ENCODE measurements at regions not wholly inside any gene's neighbourhood (a gene's known extent, or its start where the extent isn't known, plus 50 kb on each side); places are given as distances from the start of the nearest gene placed in this dataset.

DNA sequence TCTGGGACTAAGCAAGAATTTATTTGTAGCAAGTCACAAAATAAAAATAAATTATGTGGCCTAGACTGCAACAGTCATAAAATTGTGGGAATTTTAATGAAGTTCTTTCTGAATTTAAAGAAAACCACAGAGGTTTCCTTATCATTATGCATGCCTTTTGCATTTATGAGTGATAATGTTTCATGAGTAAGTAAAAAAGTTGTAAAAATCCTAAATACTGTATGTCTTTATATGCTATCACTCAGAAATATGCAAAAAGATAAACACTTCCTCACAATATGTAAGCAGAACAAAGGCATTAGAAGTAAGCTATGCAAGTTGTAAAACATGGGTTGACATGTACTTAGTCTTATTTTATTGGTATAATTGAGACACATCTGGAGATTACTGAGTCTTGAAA, 239.4 kb upstream of the PDE3A start:
- TF ChIP-seq, protein P1, sequence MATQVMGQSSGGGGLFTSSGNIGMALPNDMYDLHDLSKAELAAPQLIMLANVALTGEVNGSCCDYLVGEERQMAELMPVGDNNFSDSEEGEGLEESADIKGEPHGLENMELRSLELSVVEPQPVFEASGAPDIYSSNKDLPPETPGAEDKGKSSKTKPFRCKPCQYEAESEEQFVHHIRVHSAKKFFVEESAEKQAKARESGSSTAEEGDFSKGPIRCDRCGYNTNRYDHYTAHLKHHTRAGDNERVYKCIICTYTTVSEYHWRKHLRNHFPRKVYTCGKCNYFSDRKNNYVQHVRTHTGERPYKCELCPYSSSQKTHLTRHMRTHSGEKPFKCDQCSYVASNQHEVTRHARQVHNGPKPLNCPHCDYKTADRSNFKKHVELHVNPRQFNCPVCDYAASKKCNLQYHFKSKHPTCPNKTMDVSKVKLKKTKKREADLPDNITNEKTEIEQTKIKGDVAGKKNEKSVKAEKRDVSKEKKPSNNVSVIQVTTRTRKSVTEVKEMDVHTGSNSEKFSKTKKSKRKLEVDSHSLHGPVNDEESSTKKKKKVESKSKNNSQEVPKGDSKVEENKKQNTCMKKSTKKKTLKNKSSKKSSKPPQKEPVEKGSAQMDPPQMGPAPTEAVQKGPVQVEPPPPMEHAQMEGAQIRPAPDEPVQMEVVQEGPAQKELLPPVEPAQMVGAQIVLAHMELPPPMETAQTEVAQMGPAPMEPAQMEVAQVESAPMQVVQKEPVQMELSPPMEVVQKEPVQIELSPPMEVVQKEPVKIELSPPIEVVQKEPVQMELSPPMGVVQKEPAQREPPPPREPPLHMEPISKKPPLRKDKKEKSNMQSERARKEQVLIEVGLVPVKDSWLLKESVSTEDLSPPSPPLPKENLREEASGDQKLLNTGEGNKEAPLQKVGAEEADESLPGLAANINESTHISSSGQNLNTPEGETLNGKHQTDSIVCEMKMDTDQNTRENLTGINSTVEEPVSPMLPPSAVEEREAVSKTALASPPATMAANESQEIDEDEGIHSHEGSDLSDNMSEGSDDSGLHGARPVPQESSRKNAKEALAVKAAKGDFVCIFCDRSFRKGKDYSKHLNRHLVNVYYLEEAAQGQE (IDR thresholded peaks at IDR 0.05; ENCODE audit: low read depth), result no peak
- no peak for TF ChIP-seq TEAD4 (IDR thresholded peaks at IDR 0.05)
- TF ChIP-seq, protein P2, sequence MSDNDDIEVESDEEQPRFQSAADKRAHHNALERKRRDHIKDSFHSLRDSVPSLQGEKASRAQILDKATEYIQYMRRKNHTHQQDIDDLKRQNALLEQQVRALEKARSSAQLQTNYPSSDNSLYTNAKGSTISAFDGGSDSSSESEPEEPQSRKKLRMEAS (IDR thresholded peaks at IDR 0.05), result no peak
- TF ChIP-seq FOXM1 (IDR thresholded peaks at IDR 0.05; ENCODE audit: borderline replicate concordance, low read depth), result no peak
- no peak for TF ChIP-seq EGR1 (IDR thresholded peaks at IDR 0.05)
- no peak for TF ChIP-seq TAF1 (IDR thresholded peaks at IDR 0.05; ENCODE audit: low read depth)
- no peak for TF ChIP-seq NFIC (IDR thresholded peaks at IDR 0.05)
- TF ChIP-seq YY1 (IDR thresholded peaks at IDR 0.05; ENCODE audit: low read depth), result no peak
- TF ChIP-seq EP300 (IDR thresholded peaks at IDR 0.05; ENCODE audit: borderline replicate concordance), result no peak
- TF ChIP-seq TCF12 (IDR thresholded peaks at IDR 0.05; ENCODE audit: low read depth), result no peak
- TF ChIP-seq CEBPB (IDR thresholded peaks at IDR 0.05), result no peak
- TF ChIP-seq CREB1 (IDR thresholded peaks at IDR 0.05; ENCODE audit: low read depth), result no peak
- TF ChIP-seq, protein P3, sequence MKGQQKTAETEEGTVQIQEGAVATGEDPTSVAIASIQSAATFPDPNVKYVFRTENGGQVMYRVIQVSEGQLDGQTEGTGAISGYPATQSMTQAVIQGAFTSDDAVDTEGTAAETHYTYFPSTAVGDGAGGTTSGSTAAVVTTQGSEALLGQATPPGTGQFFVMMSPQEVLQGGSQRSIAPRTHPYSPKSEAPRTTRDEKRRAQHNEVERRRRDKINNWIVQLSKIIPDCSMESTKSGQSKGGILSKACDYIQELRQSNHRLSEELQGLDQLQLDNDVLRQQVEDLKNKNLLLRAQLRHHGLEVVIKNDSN (IDR thresholded peaks at IDR 0.05), result no peak
- TF ChIP-seq RAD21 (IDR thresholded peaks at IDR 0.05; ENCODE audit: low read depth), result no peak
- no peak for TF ChIP-seq ZBTB7A (IDR thresholded peaks at IDR 0.05; ENCODE audit: low read depth)

- TF ChIP-seq YY1 (IDR thresholded peaks at IDR 0.05; ENCODE audit: low read depth) (no peak), CREB1 (IDR thresholded peaks at IDR 0.05; ENCODE audit: low read depth) (no peak), RAD21 (IDR thresholded peaks at IDR 0.05; ENCODE audit: low read depth) (no peak), TEAD4 (IDR thresholded peaks at IDR 0.05) (no peak), CEBPB (IDR thresholded peaks at IDR 0.05) (no peak), EGR1 (IDR thresholded peaks at IDR 0.05) (no peak), ZBTB7A (IDR thresholded peaks at IDR 0.05; ENCODE audit: low read depth) (no peak), TAF1 (IDR thresholded peaks at IDR 0.05; ENCODE audit: low read depth) (no peak), FOXM1 (IDR thresholded peaks at IDR 0.05; ENCODE audit: borderline replicate concordance, low read depth) (no peak), TCF12 (IDR thresholded peaks at IDR 0.05; ENCODE audit: low read depth) (no peak)
- TF ChIP-seq, protein P2 (IDR thresholded peaks at IDR 0.05), result no peak
- TF ChIP-seq, protein P1 (IDR thresholded peaks at IDR 0.05; ENCODE audit: low read depth), result no peak
- TF ChIP-seq, protein P3 (IDR thresholded peaks at IDR 0.05), result no peak
These were observed 235.5 kb upstream of the PDE3A start for GRCh38 chr12:20132818-20133217.

DNA sequence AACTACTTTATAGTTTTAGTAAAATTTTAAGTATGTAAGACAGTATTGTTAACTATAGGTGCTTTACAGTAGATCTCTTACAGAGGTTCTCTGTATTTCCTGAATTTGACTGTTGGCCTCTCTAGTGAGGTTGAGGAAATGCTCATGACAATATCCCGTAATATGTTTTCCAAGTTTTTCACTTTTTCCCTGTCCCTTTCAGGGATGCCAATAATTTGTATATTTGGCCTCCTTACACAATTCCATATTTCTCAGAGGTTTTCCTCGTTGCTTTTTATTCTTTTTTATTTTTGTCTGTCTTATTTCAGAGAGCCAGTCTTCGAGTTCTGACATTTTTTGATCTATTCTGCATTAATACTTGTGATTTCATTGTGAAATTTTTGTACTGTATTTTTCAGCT, 233.7 kb upstream of the PDE3A start:
- TF ChIP-seq CREB1 (IDR thresholded peaks at IDR 0.05; ENCODE audit: low read depth) (no peak), RAD21 (IDR thresholded peaks at IDR 0.05; ENCODE audit: low read depth) (no peak)
- TF ChIP-seq, protein P3 (IDR thresholded peaks at IDR 0.05), result no peak

GRCh38 chr12:20140751-20141150, 227.6 kb upstream of the PDE3A start:
- TF ChIP-seq, protein P3 (IDR thresholded peaks at IDR 0.05), result no peak
- no peak for TF ChIP-seq CEBPB (IDR thresholded peaks at IDR 0.05)
- TF ChIP-seq TAF1 (IDR thresholded peaks at IDR 0.05; ENCODE audit: low read depth), result no peak
- TF ChIP-seq NFIC (IDR thresholded peaks at IDR 0.05), result no peak
- TF ChIP-seq, protein P2 (IDR thresholded peaks at IDR 0.05), result no peak
- TF ChIP-seq, protein P1 (IDR thresholded peaks at IDR 0.05; ENCODE audit: low read depth), result no peak
- no peak for TF ChIP-seq EP300 (IDR thresholded peaks at IDR 0.05; ENCODE audit: borderline replicate concordance)
- TF ChIP-seq TEAD4 (IDR thresholded peaks at IDR 0.05), result no peak
- TF ChIP-seq YY1 (IDR thresholded peaks at IDR 0.05; ENCODE audit: low read depth), result no peak
- TF ChIP-seq EGR1 (IDR thresholded peaks at IDR 0.05), result no peak
- no peak for TF ChIP-seq RAD21 (IDR thresholded peaks at IDR 0.05; ENCODE audit: low read depth)
- TF ChIP-seq ZBTB7A (IDR thresholded peaks at IDR 0.05; ENCODE audit: low read depth), result no peak
- TF ChIP-seq CREB1 (IDR thresholded peaks at IDR 0.05; ENCODE audit: low read depth), result no peak
- TF ChIP-seq TCF12 (IDR thresholded peaks at IDR 0.05; ENCODE audit: low read depth), result no peak
